Loucy (cell line): ENCODE measurements at regions not wholly inside any gene's neighbourhood (a gene's known extent, or its start where the extent isn't known, plus 50 kb on each side); places are given as distances from the start of the nearest gene placed in this dataset.

Experiments
- EZH2phosphoT487 ChIP-seq: fragments of 200-600 bp; IDR thresholded peaks from 2 replicates; pipeline ENCODE4 v1.6.1; 2018; ENCODE audit warnings: antibody characterized with exemption, mild to moderate bottlenecking, moderate library complexity, borderline replicate concordance
- TF ChIP-seq, protein P1 (sequence below): fragments of 200-600 bp; sonication (generic); conservative IDR thresholded peaks from 2 replicates; pipeline ENCODE4 v1.5.1; 2014; ENCODE audit warnings: mild to moderate bottlenecking, antibody characterized with exemption, low read length

GRCh38 chr5:110218981-110219380 lies 507.5 kb downstream of the TMEM232 start:
- TF ChIP-seq, protein P1, sequence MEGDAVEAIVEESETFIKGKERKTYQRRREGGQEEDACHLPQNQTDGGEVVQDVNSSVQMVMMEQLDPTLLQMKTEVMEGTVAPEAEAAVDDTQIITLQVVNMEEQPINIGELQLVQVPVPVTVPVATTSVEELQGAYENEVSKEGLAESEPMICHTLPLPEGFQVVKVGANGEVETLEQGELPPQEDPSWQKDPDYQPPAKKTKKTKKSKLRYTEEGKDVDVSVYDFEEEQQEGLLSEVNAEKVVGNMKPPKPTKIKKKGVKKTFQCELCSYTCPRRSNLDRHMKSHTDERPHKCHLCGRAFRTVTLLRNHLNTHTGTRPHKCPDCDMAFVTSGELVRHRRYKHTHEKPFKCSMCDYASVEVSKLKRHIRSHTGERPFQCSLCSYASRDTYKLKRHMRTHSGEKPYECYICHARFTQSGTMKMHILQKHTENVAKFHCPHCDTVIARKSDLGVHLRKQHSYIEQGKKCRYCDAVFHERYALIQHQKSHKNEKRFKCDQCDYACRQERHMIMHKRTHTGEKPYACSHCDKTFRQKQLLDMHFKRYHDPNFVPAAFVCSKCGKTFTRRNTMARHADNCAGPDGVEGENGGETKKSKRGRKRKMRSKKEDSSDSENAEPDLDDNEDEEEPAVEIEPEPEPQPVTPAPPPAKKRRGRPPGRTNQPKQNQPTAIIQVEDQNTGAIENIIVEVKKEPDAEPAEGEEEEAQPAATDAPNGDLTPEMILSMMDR: no peak
- no peak for TF ChIP-seq EZH2phosphoT487
